Activated naive CD8-positive, alpha-beta T cell treated with anti-CD3 and anti-CD28 coated beads, Interleukin-2, amount 10 ng/mL, durations not matched to agents 7 days and 5 days (primary cell): ENCODE measurements at regions not wholly inside any gene's neighbourhood (a gene's known extent, or its start where the extent isn't known, plus 50 kb on each side); places are given as distances from the start of the nearest gene placed in this dataset.
"Not testable (repeated sequence)": the region's sequence is repeated elsewhere in the genome, so short reads cannot be mapped to it uniquely, and the experiment has no call there.

Source experiments
- ATAC-seq: fragments of 150-1000 bp; cut with Tn5 transposase; one replicate; pipeline ENCODE4 v1.10.0; 2021; ENCODE audit warnings: low read depth, moderate library complexity
- POLR2A ChIA-PET: fragments of 350-600 bp; sonication (Branson Sonifier 250); formaldehyde crosslinking; loops from one replicate; lab custom pipeline; 2021; ENCODE audit warnings: antibody characterized with exemption; lab: Charles Lee
- DNase-seq: peaks from one replicate; pipeline ENCODE4 v3.0.0; 2021
- H3K27ac Mint-ChIP-seq: one replicate; pipeline ENCODE4 v1.8.0; 2022; ENCODE audit warnings: mild to moderate bottlenecking, mixed read lengths
- H3K27me3 Mint-ChIP-seq: one replicate; pipeline ENCODE4 v1.8.0; 2022; ENCODE audit warnings: mild to moderate bottlenecking, moderate library complexity, mixed read lengths
- H3K36me3 Mint-ChIP-seq: one replicate; pipeline ENCODE4 v1.8.0; 2021; ENCODE audit warnings: mild to moderate bottlenecking, mixed read lengths
- H3K4me1 Mint-ChIP-seq: one replicate; pipeline ENCODE4 v1.8.0; 2021; ENCODE audit warnings: mixed read lengths
- H3K4me3 Mint-ChIP-seq: one replicate; pipeline ENCODE4 v1.8.0; 2022; ENCODE audit warnings: mild to moderate bottlenecking, moderate library complexity, mixed read lengths
- H3K9me3 Mint-ChIP-seq: one replicate; pipeline ENCODE4 v1.8.0; 2021; ENCODE audit warnings: mixed read lengths

DNA sequence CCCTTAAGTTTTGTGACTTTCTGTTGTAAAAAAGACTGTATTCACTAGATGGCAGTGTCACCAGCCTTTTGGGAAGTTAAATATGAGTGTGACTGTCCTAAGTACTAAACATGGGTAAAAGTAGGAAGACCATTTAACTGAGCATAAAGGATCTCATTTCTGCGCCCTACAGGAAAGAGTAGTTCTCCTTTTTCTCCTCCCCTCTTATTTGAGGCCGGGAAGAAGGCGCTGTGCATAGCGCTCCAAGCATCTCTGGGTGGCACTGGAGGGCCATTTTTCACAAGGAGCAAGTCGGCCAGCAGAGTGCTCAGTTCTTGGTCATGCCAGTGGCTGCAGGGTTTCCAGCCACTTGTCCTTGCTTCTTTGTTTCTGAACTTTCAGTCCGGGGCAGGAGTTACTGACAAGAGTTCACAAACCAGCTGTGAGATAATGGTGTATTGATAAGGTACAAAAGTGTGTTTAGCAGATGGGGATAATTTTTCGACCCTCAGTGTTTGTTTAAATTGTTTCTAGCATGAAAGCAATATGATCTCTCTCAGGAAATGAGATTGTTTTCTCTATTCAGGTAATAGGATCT, 227.6 kb upstream of the DMRT1 start:
- H3K4me3 Mint-ChIP-seq: peak overlapping the region; percentile 12
- no peaks in the 10 kb centered on the region for H3K9me3 Mint-ChIP-seq
- H3K4me1 Mint-ChIP-seq: peaks cover 6% of the 10 kb centered on the region
- H3K27me3 Mint-ChIP-seq: no peaks in the 10 kb centered on the region
- ATAC-seq: peak; percentile 87
- H3K36me3 Mint-ChIP-seq: no peaks in the 10 kb centered on the region
- DNase-seq: peak; percentile 47
- peak overlapping the region; percentile 2 for H3K27ac Mint-ChIP-seq
- POLR2A ChIA-PET: no interaction called here

DNA sequence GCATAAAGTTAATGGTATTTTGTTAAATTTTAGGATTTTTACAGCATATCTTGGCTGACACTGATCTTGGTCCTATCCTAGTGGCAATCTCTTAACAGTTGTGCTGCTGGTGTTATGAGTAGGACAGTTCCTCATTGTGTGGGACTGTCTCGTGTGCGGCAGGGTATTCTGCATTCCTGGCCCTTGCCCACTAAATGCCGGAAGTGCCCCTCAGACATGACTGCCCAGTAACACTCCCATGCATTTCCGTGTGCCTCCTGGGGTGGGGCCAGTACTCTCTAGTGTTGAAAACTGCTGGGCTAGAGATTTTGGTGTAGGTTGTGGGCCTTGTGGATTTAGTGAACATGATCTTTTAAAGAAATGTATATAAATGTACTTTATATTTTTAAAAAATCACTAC, 227.1 kb upstream of the DMRT1 start:
- H3K27me3 Mint-ChIP-seq: peaks cover 3% of the 10 kb centered on the region
- no peaks in the 10 kb centered on the region for H3K36me3 Mint-ChIP-seq
- DNase-seq (no peak), ATAC-seq (no peak)
- H3K4me3 Mint-ChIP-seq: no peak overlapping the region
- H3K27ac Mint-ChIP-seq: no peak overlapping the region
- H3K9me3 Mint-ChIP-seq: no peaks in the 10 kb centered on the region
- POLR2A ChIA-PET: no interaction called here
- H3K4me1 Mint-ChIP-seq: peaks cover 6% of the 10 kb centered on the region

DNA sequence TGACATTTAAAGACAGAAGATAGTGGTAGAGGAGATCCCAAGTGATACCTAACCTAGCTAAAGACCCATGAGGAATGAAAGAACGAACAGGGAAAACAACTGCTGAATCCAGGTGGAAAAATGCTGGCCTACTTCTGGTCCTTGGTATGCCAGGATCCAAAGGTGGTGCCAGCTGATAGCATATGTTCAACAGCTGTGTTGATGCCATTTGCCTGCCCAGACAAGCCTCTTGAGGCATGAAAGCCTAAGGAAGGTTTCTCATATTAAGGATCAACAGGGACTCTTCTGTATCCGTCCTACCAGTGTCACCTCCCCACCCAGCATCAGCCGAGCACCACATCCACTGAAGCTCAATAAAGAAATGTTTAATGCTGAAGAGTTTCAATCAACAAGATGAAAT, 225.7 kb upstream of the DMRT1 start:
- Mint-ChIP-seq H3K27me3 (peaks cover 3% of the 10 kb centered on the region), H3K4me1 (peaks cover 6% of the 10 kb centered on the region), H3K9me3 (no peaks in the 10 kb centered on the region), H3K4me3 (no peak overlapping the region), H3K27ac (no peak overlapping the region), H3K36me3 (no peaks in the 10 kb centered on the region)
- POLR2A ChIA-PET: no interaction called here
- ATAC-seq (no peak), DNase-seq (no peak)

DNA sequence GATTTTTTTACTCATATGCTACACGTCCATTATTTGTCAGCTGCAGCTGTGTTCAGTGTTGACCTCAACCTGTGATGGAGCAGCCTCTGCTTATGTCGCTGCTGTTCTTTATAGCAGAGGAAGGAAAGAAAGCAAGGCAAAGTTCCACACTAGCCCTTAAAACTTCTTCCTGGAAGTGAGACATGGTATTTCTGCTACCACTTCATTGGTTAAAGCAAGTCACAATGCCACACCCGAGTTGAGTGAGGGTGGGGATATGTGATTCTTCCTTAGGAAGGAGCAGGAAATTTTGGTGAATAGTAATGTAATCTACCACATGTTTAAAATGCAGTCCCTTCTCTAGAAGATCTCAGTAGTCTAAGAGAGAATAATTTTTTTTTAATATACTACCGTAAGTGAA, 224.8 kb upstream of the DMRT1 start:
- Mint-ChIP-seq H3K27ac (no peak overlapping the region), H3K36me3 (no peaks in the 10 kb centered on the region), H3K4me3 (no peak overlapping the region), H3K4me1 (peaks cover 6% of the 10 kb centered on the region), H3K27me3 (peaks cover 6% of the 10 kb centered on the region), H3K9me3 (no peaks in the 10 kb centered on the region)
- DNase-seq (no peak), ATAC-seq (no peak)
- POLR2A ChIA-PET: interaction anchor here (1.7 kb wide), 1 partner anchor 68 kb away, joined by 3 read pairs; no protein-coding TSS in a partner anchor

DNA sequence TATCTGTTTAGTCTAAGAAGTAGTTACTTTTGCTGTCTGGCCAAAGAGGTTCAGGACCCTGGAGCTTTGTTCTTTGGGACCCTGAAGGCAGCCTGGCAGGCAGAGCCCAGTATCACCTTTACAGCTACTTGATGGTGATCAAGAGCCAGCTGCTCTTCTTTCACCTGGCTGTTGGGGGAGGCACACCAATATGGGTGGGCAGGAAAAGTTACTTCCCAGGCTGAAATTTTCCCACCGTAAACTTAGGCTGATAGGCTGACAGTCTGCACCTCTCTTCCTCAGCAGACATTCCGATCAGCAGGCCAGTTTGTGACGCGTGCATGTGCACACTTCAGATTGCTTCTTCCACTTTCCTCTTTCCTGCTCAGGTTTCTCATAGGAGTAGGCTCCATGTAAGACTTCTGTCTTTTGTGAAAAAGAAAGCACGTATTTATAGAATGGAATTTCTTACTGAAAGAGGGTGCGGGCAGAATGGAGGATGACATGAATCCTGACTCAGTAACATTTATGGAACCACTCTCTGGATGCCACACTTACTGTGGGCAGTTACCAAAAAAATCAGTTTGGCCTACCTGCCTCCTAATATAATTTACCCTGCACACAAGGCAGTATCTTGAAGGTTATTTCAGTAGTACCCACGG, 223.9 kb upstream of the DMRT1 start:
- Mint-ChIP-seq H3K4me1 (peaks cover 6% of the 10 kb centered on the region), H3K4me3 (no peak overlapping the region), H3K27me3 (peaks cover 8% of the 10 kb centered on the region), H3K36me3 (no peaks in the 10 kb centered on the region), H3K27ac (no peak overlapping the region), H3K9me3 (no peaks in the 10 kb centered on the region)
- POLR2A ChIA-PET: interaction anchor here (1.7 kb wide), 1 partner anchor 67 kb away, joined by 3 read pairs; no protein-coding TSS in a partner anchor
- DNase-seq: no peak
- no peak for ATAC-seq

DNA sequence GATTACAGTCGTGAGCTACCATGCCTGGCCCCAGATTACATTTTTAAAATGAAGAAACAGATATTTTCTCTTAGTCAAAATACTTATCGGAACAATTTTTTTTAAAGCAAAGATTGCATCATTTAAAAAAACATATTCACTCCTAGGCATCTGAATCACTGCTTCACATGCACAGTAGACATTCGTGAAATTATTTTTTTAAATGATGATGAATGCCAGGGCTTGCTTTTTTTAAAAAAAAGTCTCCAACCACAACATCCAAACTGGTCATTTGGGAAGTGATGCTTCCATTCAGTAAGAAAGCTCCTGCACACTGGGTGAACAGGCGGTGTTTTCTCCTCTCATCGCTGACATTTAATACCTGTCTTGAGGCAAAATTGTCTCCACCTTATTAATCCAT, 223.0 kb upstream of the DMRT1 start:
- no peaks in the 10 kb centered on the region for H3K36me3 Mint-ChIP-seq
- ATAC-seq: no peak
- no peak for DNase-seq
- H3K4me3 Mint-ChIP-seq: no peak overlapping the region
- POLR2A ChIA-PET: interaction anchor here (1.7 kb wide), 1 partner anchor 66 kb away, joined by 3 read pairs; no protein-coding TSS in a partner anchor
- H3K27me3 Mint-ChIP-seq: peaks cover 11% of the 10 kb centered on the region
- no peak overlapping the region for H3K27ac Mint-ChIP-seq
- no peaks in the 10 kb centered on the region for H3K9me3 Mint-ChIP-seq
- H3K4me1 Mint-ChIP-seq: peaks cover 6% of the 10 kb centered on the region

DNA sequence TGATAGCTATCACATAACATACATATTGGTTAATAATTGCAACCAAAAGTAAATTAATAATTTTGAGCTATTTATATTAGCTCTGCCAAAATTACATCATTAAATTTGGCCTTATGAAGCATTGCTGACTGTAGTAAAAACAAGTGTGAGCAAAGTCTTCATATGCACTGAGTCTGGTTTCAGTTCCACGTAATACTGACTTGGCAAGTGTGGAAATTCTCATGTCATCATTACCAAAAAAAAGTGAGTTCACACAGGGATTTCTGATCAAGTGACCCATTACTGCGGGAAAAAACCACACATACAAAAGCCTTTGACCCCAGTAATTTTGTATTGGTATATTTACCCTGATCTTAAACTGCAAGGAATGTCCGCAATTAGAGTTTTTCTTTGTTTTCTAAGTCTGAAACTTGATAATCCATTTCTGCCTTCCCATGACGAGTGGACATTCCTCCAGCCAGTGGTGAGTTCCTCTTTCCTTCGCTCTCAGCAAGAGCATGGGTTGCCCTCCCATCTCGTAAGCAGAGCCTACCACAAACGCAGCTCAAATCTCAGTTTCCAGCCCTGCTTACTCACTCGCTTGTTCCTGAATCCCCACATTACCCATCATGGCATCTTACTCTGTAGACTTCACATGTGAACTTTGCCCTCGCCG, 220.2 kb upstream of the DMRT1 start:
- H3K4me1 Mint-ChIP-seq: peaks cover 4% of the 10 kb centered on the region
- H3K4me3 Mint-ChIP-seq: no peak overlapping the region
- H3K9me3 Mint-ChIP-seq: no peaks in the 10 kb centered on the region
- no peaks in the 10 kb centered on the region for H3K36me3 Mint-ChIP-seq
- H3K27ac Mint-ChIP-seq: no peak overlapping the region
- peaks cover 11% of the 10 kb centered on the region for H3K27me3 Mint-ChIP-seq
- POLR2A ChIA-PET: no interaction called here
- ATAC-seq (no peak), DNase-seq (no peak)

DNA sequence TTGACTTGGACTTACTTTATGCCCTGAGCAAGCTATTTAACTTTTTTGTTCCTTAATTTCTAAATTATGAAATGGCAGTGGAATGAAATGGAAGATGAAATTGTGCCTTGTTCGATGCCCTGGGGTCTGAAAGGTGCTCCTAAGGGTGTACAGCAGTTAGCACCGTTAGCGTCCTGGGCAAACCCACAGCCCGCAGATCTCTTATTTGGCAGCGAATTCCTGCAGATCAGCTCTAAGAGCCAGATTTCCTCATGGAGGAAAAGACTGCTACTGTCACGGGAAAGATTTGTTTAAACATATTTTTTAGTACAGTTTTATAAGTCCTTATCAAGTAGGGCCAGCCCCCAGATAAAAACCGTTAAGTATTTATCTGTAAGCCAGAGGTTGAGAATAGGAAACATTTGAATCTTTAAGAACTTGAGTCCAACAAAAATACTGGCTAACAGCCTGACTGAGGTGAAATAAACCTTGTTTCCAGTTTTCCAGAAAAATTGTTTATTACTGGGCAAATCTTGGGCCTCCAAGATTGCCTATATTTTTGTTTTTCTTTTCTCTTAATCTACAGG, 216.5 kb upstream of the DMRT1 start:
- H3K4me1 Mint-ChIP-seq: peaks cover 7% of the 10 kb centered on the region
- H3K9me3 Mint-ChIP-seq: no peaks in the 10 kb centered on the region
- POLR2A ChIA-PET: no interaction called here
- H3K4me3 Mint-ChIP-seq: no peak overlapping the region
- no peak for DNase-seq
- no peak for ATAC-seq
- H3K36me3 Mint-ChIP-seq: no peaks in the 10 kb centered on the region
- no peak overlapping the region for H3K27ac Mint-ChIP-seq
- peaks cover 11% of the 10 kb centered on the region for H3K27me3 Mint-ChIP-seq

DNA sequence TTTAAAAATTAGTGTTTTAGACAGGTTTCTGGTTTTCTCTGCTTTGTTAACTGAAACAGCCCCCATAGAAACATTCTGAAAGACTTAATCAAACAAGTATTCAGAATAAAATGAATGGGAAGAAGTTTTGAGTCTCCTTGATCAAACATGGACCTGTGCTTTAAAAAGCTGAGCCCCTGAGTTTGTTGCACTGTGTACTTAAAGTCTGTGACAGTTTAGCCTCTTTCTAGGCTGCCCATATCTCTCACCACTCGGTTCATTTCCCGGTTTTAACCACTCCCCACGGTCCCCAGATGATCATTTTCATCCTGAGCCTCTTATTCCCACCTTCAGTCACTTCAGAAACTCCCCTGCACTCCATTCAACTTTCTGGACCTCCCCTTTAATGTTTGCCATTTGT, 215.9 kb upstream of the DMRT1 start:
- DNase-seq (no peak), ATAC-seq (no peak)
- Mint-ChIP-seq H3K27me3 (peaks cover 11% of the 10 kb centered on the region), H3K36me3 (no peaks in the 10 kb centered on the region), H3K4me1 (peaks cover 7% of the 10 kb centered on the region), H3K27ac (no peak overlapping the region), H3K4me3 (no peak overlapping the region), H3K9me3 (no peaks in the 10 kb centered on the region)
- POLR2A ChIA-PET: no interaction called here

- H3K4me3 Mint-ChIP-seq, H3K27ac Mint-ChIP-seq, DNase-seq, H3K9me3 Mint-ChIP-seq, POLR2A ChIA-PET, ATAC-seq, H3K36me3 Mint-ChIP-seq: not testable (repeated sequence)
- Mint-ChIP-seq H3K4me1 (peaks cover 11% of the 10 kb centered on the region), H3K27me3 (peaks cover 11% of the 10 kb centered on the region)
These were observed 215.4 kb upstream of the DMRT1 start for GRCh38 chr9:626114-626513.

GRCh38 chr9:626596-626995, 214.9 kb upstream of the DMRT1 start:
- Mint-ChIP-seq H3K36me3 (no peaks in the 10 kb centered on the region), H3K4me1 (peaks cover 16% of the 10 kb centered on the region), H3K27me3 (peaks cover 9% of the 10 kb centered on the region), H3K27ac (no peak overlapping the region), H3K4me3 (no peak overlapping the region), H3K9me3 (no peaks in the 10 kb centered on the region)
- DNase-seq: no peak
- POLR2A ChIA-PET: no interaction called here
- ATAC-seq: no peak

DNA sequence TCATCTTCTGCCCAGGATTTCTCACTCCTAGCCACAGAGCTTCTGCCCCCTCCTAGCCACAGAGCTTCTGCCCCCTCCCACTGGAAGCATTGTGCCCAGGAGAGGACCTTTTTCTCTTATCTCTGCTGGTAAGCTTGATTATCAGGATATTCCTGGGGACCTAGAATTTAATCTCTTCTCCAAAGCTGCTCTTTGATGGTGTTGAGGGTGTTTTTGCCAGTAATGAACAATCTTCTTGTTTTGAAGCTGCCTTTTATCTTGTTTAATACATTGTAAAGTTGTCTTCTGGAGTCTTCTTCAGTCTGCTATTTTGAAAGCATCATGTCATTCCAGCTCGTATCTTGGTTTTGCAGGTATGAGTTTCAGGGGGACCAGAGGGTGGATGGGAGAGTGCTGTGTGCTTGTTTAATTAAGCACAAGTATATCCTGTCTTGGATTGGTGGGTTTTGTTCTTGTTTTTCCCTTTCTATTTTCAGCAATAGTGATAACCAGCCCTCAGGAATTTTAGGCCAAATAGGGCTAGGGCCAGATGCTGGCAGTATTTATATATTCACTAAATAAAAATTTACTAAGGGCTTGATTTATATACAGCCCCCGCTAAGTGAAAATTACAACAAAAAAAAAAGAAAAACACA, 214.0 kb upstream of the DMRT1 start:
- H3K4me1 Mint-ChIP-seq: peaks cover 25% of the 10 kb centered on the region

GRCh38 chr9:629146-629545, 212.4 kb upstream of the DMRT1 start:
- no peak overlapping the region for H3K4me3 Mint-ChIP-seq
- peak overlapping the region; percentile 54 for H3K27ac Mint-ChIP-seq

More for the DNA sequence above, 214.0 kb upstream of the DMRT1 start:
- H3K36me3 Mint-ChIP-seq: no peaks in the 10 kb centered on the region
- POLR2A ChIA-PET: no interaction called here
- H3K4me3 Mint-ChIP-seq: no peak overlapping the region
- H3K27me3 Mint-ChIP-seq: peaks cover 6% of the 10 kb centered on the region
- no peaks in the 10 kb centered on the region for H3K9me3 Mint-ChIP-seq
- ATAC-seq (no peak), DNase-seq (no peak)
- no peak overlapping the region for H3K27ac Mint-ChIP-seq

More at GRCh38 chr9:629146-629545, 212.4 kb upstream of the DMRT1 start:
- POLR2A ChIA-PET: no interaction called here
- no peak for DNase-seq
- Mint-ChIP-seq H3K4me1 (peaks cover 26% of the 10 kb centered on the region), H3K9me3 (peaks cover 3% of the 10 kb centered on the region), H3K36me3 (no peaks in the 10 kb centered on the region), H3K27me3 (peaks cover 3% of the 10 kb centered on the region)
- no peak for ATAC-seq
